HepG2 (cell line): ENCODE measurements at regions not wholly inside any gene's neighbourhood (a gene's known extent, or its start where the extent isn't known, plus 50 kb on each side); places are given as distances from the start of the nearest gene placed in this dataset.

Experiments
- ATAC-seq: fragments of 200-7000 bp; cut with Tn5 transposase; 3 replicates; pipeline ENCODE4 v1.9.1; 2020; ENCODE audit warnings: mild to moderate bottlenecking, moderate library complexity
- BruUV-seq: library from RNA; stranded (reverse); fragments of 400-500 nt; replicated peaks from 2 replicates; lab custom pipeline; 2021; lab: Mats Ljungman, UMichigan
- CTCF ChIA-PET: fragments of 300-600 bp; formaldehyde crosslinking; extraction: SDS; loops from one replicate; lab custom pipeline; 2021; ENCODE audit warnings: low total read pairs, inconsistent platforms, low intra/inter-chr PET ratio; lab: Yijun Ruan, JAX
- POLR2A ChIA-PET: fragments of 350-600 bp; sonication (Branson Sonifier 250); formaldehyde crosslinking; loops from one replicate; lab custom pipeline; 2020; ENCODE audit warnings: antibody characterized with exemption, inconsistent platforms; lab: Yijun Ruan, JAX
- DNase-seq: peaks from one replicate; pipeline ENCODE4 v3.0.0-alpha.2; 2015; ENCODE audit warnings: low spot score
- FAIRE-seq: peaks from 3 replicates; lab custom pipeline; 2011; peaks lifted over from hg19 to GRCh38; lab: Jason Lieb, UNC
- H2AFZ ChIP-seq: one replicate; pipeline ENCODE4 v1.6.1; 2011; ENCODE audit warnings: low read length, inconsistent platforms
- H3K27ac ChIP-seq: fragments of 300-600 bp; 3 replicates; pipeline ENCODE4 v1.8.0; 2011; ENCODE audit warnings: mixed run types, mild to moderate bottlenecking, mixed read lengths, low read length, inconsistent platforms; ENCODE audit not compliant: insufficient read depth; ENCODE audit errors: extremely low read length
- H3K27me3 ChIP-seq, 2 experiments: fragments of 200-600 bp in 1 of 2; 2 replicates in 1 of 2; 3 replicates in 1 of 2; pipeline versions ENCODE4 v1.6.0 to v1.8.0; 2011; ENCODE audit warnings: low read length in 2 of 2, mild to moderate bottlenecking in 2 of 2, moderate library complexity in 2 of 2, inconsistent platforms in 1 of 2; ENCODE audit not compliant: insufficient read depth in 2 of 2, control insufficient read depth in 1 of 2
- H3K36me3 ChIP-seq, 2 experiments: fragments of 200-600 bp in 1 of 2; replicated peaks in 1 of 2; 2 replicates in 1 of 2; 3 replicates in 1 of 2; pipeline versions ENCODE4 v1.5.1 to v1.8.0; 2011; ENCODE audit warnings: low read length in 2 of 2, inconsistent platforms in 1 of 2; ENCODE audit not compliant: insufficient read depth in 2 of 2, control insufficient read depth in 1 of 2
- H3K4me1 ChIP-seq: 2 replicates; pipeline ENCODE4 v1.5.1; 2012; ENCODE audit warnings: low read length, inconsistent platforms; ENCODE audit not compliant: insufficient read depth
- H3K4me2 ChIP-seq: 2 replicates; pipeline ENCODE4 v1.6.0; 2011; ENCODE audit warnings: low read depth, low read length, inconsistent platforms
- H3K4me3 ChIP-seq, 3 experiments: fragments of 200-600 bp in 1 of 3; sonication (generic), shearing (Covaris generic) in 1 of 3; replicated peaks in 1 of 3; 2 replicates each; pipeline ENCODE4 v1.5.1; 2011 to 2016; ENCODE audit warnings: low read length in 3 of 3, inconsistent platforms in 2 of 3, low read depth in 2 of 3, mild to moderate bottlenecking in 2 of 3, control low read depth in 1 of 3, mixed read lengths in 1 of 3; ENCODE audit not compliant: insufficient read depth in 1 of 3
- H3K79me2 ChIP-seq: one replicate; pipeline ENCODE4 v1.6.1; 2011; ENCODE audit warnings: low read length, inconsistent platforms; ENCODE audit not compliant: insufficient read depth
- H3K9ac ChIP-seq: 2 replicates; pipeline ENCODE4 v1.6.0; 2011; ENCODE audit warnings: mild to moderate bottlenecking, low read depth, low read length, inconsistent platforms; ENCODE audit not compliant: insufficient read depth
- H3K9me3 ChIP-seq: 2 replicates; pipeline ENCODE4 v1.5.1; 2012; ENCODE audit warnings: mild to moderate bottlenecking, low read length
- H4K20me1 ChIP-seq: 2 replicates; pipeline ENCODE4 v1.6.0; 2011; ENCODE audit warnings: inconsistent platforms, mild to moderate bottlenecking, low read length, moderate library complexity; ENCODE audit not compliant: insufficient read depth
- ADNP ChIP-seq: sonication (generic); formaldehyde crosslinking; IDR thresholded peaks from 2 replicates; pipeline ENCODE4 v1.4.0; 2020; ENCODE audit warnings: missing genetic modification reagents
- KDM4B ChIP-seq: sonication (generic); formaldehyde crosslinking; IDR thresholded peaks from 2 replicates; pipeline ENCODE4 v1.4.0; 2020; ENCODE audit warnings: missing genetic modification reagents
- REPIN1 ChIP-seq: sonication (generic); formaldehyde crosslinking; IDR thresholded peaks from 2 replicates; pipeline ENCODE4 v1.8.0; 2022; ENCODE audit warnings: missing genetic modification reagents, low read depth, mild to moderate bottlenecking, borderline replicate concordance
- REST ChIP-seq, 2 experiments: IDR thresholded peaks; 2 replicates each; pipeline ENCODE4 v1.6.1; 2011 to 2012; ENCODE audit warnings: low read length in 2 of 2, borderline replicate concordance in 1 of 2, low read depth in 1 of 2, mild to moderate bottlenecking in 1 of 2, moderate library complexity in 1 of 2
- SALL1 ChIP-seq: sonication (generic); formaldehyde crosslinking; IDR thresholded peaks from 2 replicates; pipeline ENCODE4 v1.8.0; 2022; ENCODE audit warnings: mild to moderate bottlenecking, missing genetic modification reagents
- SALL2 ChIP-seq: sonication (generic); formaldehyde crosslinking; IDR thresholded peaks from 2 replicates; pipeline ENCODE4 v1.8.1; 2023; ENCODE audit warnings: mild to moderate bottlenecking, missing genetic modification reagents, inconsistent platforms
- SIN3B ChIP-seq: fragments of 150-350 bp; IDR thresholded peaks from 2 replicates; pipeline ENCODE4 v1.6.1; 2014; ENCODE audit warnings: low read length
- TCF7L2 ChIP-seq: IDR thresholded peaks from 2 replicates; pipeline ENCODE4 v1.6.1; 2011; ENCODE audit warnings: mild to moderate bottlenecking, low read depth, low read length, moderate library complexity
- THAP11 ChIP-seq: IDR thresholded peaks from 2 replicates; pipeline ENCODE4 v1.6.1; 2016; ENCODE audit warnings: missing biosample characterization, missing genetic modification reagents
- THYN1 ChIP-seq: sonication (generic); formaldehyde crosslinking; IDR thresholded peaks from 2 replicates; pipeline ENCODE4 v1.8.1; 2023; ENCODE audit warnings: low read depth, mild to moderate bottlenecking, moderate library complexity, missing genetic modification reagents, borderline replicate concordance
- ZNF570 ChIP-seq: sonication (generic); formaldehyde crosslinking; IDR thresholded peaks from 2 replicates; pipeline ENCODE4 v1.4.0; 2020; ENCODE audit warnings: mild to moderate bottlenecking, missing genetic modification reagents, borderline replicate concordance
- ZNF749 ChIP-seq: sonication (generic); formaldehyde crosslinking; IDR thresholded peaks from 2 replicates; pipeline ENCODE4 v1.8.0; 2022; ENCODE audit warnings: mild to moderate bottlenecking, missing genetic modification reagents, moderate library complexity, borderline replicate concordance
- ZNF775 ChIP-seq: sonication (generic); formaldehyde crosslinking; IDR thresholded peaks from 2 replicates; pipeline ENCODE4 v1.4.0; 2020; ENCODE audit warnings: missing genetic modification reagents, mild to moderate bottlenecking, moderate library complexity, borderline replicate concordance
- WGBS: methylation state at CpG from one replicate; pipeline ENCODE4 v1.1.6; 2017; ENCODE audit warnings: low lambda C conversion rate; 5-methylcytosine and 5-hydroxymethylcytosine counted together
- in situ Hi-C: cut with HindIII; loops from 2 replicates; pipeline ENCODE4 v1.10.0; 2017; ENCODE audit warnings: low pct_unique_long_range_greater_than_20kb; ENCODE audit not compliant: extremely low pct_ligation_motif_present
- intact Hi-C: fragments of 100-400 bp; cut with micrococcal nuclease; formaldehyde crosslinking; loops from one replicate; pipeline ENCODE4 v1.10.0; 2022; ENCODE audit not compliant: unreplicated experiment
- TF ChIP-seq, protein P1 (sequence below): sonication (generic); formaldehyde crosslinking; IDR thresholded peaks from 2 replicates; pipeline ENCODE4 v1.8.1; 2023; ENCODE audit warnings: mild to moderate bottlenecking, missing genetic modification reagents, borderline replicate concordance
- TF ChIP-seq, protein P2 (sequence below): sonication (generic); formaldehyde crosslinking; IDR thresholded peaks from 2 replicates; pipeline ENCODE4 v1.5.0; 2020; ENCODE audit warnings: missing genetic modification reagents
- TF ChIP-seq, protein P3 (sequence below): sonication (generic); formaldehyde crosslinking; IDR thresholded peaks from 2 replicates; pipeline ENCODE4 v1.5.0; 2020; ENCODE audit warnings: mild to moderate bottlenecking, missing genetic modification reagents
- TF ChIP-seq, protein P4 (sequence below): sonication (generic); formaldehyde crosslinking; IDR thresholded peaks from 2 replicates; pipeline ENCODE4 v1.9.0; 2021; ENCODE audit warnings: missing genetic modification reagents, borderline replicate concordance

DNA sequence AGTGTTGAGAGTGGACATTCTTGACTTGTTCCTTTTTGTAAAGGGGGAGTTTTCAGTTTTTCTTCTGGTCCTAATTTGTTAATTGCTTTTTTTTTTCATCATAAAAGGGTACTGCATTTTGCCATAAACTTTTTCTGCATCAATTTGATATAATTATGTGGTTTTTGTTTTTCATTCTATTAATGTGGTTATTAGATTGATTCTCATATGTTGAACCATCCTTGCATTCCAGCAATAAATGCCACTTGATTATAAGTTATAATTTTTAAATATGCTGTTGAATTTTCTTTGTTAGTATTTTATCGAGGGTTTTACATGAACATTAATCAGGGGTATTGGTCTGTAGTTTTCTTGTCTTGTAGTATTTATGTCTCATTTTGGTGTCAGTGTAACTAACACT is 87.2 kb upstream of the SMIM36 start:
- no peaks in the 10 kb centered on the region for H3K4me1 ChIP-seq
- H3K4me3 ChIP-seq: no peak overlapping the region
- H3K27ac ChIP-seq: no peak overlapping the region
- BruUV-seq: no TSS peak
- intact Hi-C loops: no loop called here
- ChIA-PET POLR2A (no interaction called here), CTCF (no interaction called here)
- no peak overlapping the region for H3K4me2 ChIP-seq
- in situ Hi-C loops: no loop called here
- peaks cover 13% of the 10 kb centered on the region; the same call in 1 of the 2 replicates for H3K9me3 ChIP-seq
- no peak overlapping the region for H2AFZ ChIP-seq
- H3K36me3 ChIP-seq: no peaks in the 10 kb centered on the region
- ATAC-seq (no peak), DNase-seq (no peak), FAIRE-seq (no peak)
- H3K27me3 ChIP-seq: no peaks in the 10 kb centered on the region
- H3K79me2 ChIP-seq: no peaks in the 10 kb centered on the region
- H4K20me1 ChIP-seq: no peaks in the 10 kb centered on the region
- WGBS: 0% methylated on average over 1 of the region's 1 CpG
- no peak overlapping the region for H3K9ac ChIP-seq
- TF ChIP-seq, protein P1, sequence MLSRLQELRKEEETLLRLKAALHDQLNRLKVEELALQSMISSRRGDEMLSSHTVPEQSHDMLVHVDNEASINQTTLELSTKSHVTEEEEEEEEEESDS (CRISPR knock-in tag): no peak
- TF ChIP-seq ZNF775: no peak
- TF ChIP-seq, protein P2, sequence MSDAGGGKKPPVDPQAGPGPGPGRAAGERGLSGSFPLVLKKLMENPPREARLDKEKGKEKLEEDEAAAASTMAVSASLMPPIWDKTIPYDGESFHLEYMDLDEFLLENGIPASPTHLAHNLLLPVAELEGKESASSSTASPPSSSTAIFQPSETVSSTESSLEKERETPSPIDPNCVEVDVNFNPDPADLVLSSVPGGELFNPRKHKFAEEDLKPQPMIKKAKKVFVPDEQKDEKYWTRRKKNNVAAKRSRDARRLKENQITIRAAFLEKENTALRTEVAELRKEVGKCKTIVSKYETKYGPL (CRISPR knock-in tag): no peak
- no peak for TF ChIP-seq ZNF749 (CRISPR knock-in tag)
- TF ChIP-seq SALL1 (CRISPR knock-in tag): no peak
- no peak for TF ChIP-seq THYN1 (CRISPR knock-in tag)
- TF ChIP-seq THAP11 (CRISPR knock-in tag): no peak
- no peak for TF ChIP-seq REPIN1 (CRISPR knock-in tag)
- TF ChIP-seq ZNF570 (CRISPR knock-in tag): no peak
- TF ChIP-seq TCF7L2: no peak
- no peak for TF ChIP-seq REST (IDR thresholded peaks at IDR 0.05; ENCODE audit: borderline replicate concordance in 1 of 2, low read depth in 1 of 2, low read length in 2 of 2)
- no peak for TF ChIP-seq KDM4B (CRISPR knock-in tag)
- TF ChIP-seq, protein P3, sequence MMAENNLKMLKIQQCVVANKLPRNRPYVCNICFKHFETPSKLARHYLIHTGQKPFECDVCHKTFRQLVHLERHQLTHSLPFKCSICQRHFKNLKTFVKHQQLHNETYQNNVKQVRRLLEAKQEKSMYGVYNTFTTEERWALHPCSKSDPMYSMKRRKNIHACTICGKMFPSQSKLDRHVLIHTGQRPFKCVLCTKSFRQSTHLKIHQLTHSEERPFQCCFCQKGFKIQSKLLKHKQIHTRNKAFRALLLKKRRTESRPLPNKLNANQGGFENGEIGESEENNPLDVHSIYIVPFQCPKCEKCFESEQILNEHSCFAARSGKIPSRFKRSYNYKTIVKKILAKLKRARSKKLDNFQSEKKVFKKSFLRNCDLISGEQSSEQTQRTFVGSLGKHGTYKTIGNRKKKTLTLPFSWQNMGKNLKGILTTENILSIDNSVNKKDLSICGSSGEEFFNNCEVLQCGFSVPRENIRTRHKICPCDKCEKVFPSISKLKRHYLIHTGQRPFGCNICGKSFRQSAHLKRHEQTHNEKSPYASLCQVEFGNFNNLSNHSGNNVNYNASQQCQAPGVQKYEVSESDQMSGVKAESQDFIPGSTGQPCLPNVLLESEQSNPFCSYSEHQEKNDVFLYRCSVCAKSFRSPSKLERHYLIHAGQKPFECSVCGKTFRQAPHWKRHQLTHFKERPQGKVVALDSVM (CRISPR knock-in tag): no peak
- no peak for TF ChIP-seq SIN3B
- TF ChIP-seq SALL2 (CRISPR knock-in tag): no peak
- TF ChIP-seq, protein P4, sequence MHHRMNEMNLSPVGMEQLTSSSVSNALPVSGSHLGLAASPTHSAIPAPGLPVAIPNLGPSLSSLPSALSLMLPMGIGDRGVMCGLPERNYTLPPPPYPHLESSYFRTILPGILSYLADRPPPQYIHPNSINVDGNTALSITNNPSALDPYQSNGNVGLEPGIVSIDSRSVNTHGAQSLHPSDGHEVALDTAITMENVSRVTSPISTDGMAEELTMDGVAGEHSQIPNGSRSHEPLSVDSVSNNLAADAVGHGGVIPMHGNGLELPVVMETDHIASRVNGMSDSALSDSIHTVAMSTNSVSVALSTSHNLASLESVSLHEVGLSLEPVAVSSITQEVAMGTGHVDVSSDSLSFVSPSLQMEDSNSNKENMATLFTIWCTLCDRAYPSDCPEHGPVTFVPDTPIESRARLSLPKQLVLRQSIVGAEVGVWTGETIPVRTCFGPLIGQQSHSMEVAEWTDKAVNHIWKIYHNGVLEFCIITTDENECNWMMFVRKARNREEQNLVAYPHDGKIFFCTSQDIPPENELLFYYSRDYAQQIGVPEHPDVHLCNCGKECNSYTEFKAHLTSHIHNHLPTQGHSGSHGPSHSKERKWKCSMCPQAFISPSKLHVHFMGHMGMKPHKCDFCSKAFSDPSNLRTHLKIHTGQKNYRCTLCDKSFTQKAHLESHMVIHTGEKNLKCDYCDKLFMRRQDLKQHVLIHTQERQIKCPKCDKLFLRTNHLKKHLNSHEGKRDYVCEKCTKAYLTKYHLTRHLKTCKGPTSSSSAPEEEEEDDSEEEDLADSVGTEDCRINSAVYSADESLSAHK (CRISPR knock-in tag): no peak
- TF ChIP-seq ADNP (CRISPR knock-in tag): no peak
